Heart left ventricle (tissue), 16 donors: ENCODE measurements at regions not wholly inside any gene's neighbourhood (a gene's known extent, or its start where the extent isn't known, plus 50 kb on each side); places are given as distances from the start of the nearest gene placed in this dataset.
A peak's percentile ranks its signal among the peaks of the same experiment; 100 is the strongest.

ENCODE experiments used
- ATAC-seq, 4 donors: fragments of 200-7000 bp; cut with Tn5 transposase; one replicate each; pipeline ENCODE4 v1.9.1; 2020 to 2022; ENCODE audit warnings: moderate library complexity in 4 of 4, mild to moderate bottlenecking in 3 of 4, moderate number of reproducible peaks in 1 of 4
- DNase-seq, 5 donors: peaks; one replicate each; pipeline ENCODE4 v3.0.0-alpha.2; 2020
- H3K27ac ChIP-seq, 12 donors: fragments of 200-600 bp; sonication (generic) in 4 of 12; one replicate each; pipeline versions ENCODE4 v1.5.0 to v1.8.0; 2016 to 2022; ENCODE audit warnings: mild to moderate bottlenecking in 2 of 12
- H3K27me3 ChIP-seq, 9 donors: fragments of 200-600 bp; sonication (generic) in 2 of 9; one replicate each; pipeline versions ENCODE4 v1.5.1 to v1.8.0; 2016 to 2022; ENCODE audit warnings: mild to moderate bottlenecking in 3 of 9
- H3K36me3 ChIP-seq, 9 donors: fragments of 200-600 bp; sonication (generic) in 2 of 9; one replicate each; pipeline versions ENCODE4 v1.5.0 to v1.8.0; 2018 to 2022; ENCODE audit warnings: mild to moderate bottlenecking in 2 of 9
- H3K4me1 ChIP-seq, 12 donors: fragments of 200-600 bp; sonication (generic) in 4 of 12; one replicate each; pipeline versions ENCODE4 v1.5.0 to v1.8.0; 2016 to 2022; ENCODE audit warnings: mild to moderate bottlenecking in 3 of 12
- H3K4me3 ChIP-seq, 12 donors: fragments of 200-600 bp; sonication (generic) in 4 of 12; one replicate each; pipeline versions ENCODE4 v1.5.0 to v1.8.0; 2017 to 2022; ENCODE audit warnings: mild to moderate bottlenecking in 9 of 12, moderate library complexity in 4 of 12
- H3K9me3 ChIP-seq, 12 donors: fragments of 200-600 bp; sonication (generic) in 4 of 12; one replicate each; pipeline versions ENCODE4 v1.5.0 to v1.8.0; 2016 to 2022; ENCODE audit warnings: mild to moderate bottlenecking in 1 of 12
- CTCF ChIP-seq, 12 donors: fragments of 200-600 bp; sonication (generic) in 4 of 12; IDR thresholded peaks; one replicate each; pipeline versions ENCODE4 v1.5.0 to v1.8.0; 2018 to 2022; ENCODE audit warnings: antibody characterized with exemption in 12 of 12, mild to moderate bottlenecking in 5 of 12
- POLR2A ChIP-seq, 2 donors: fragments of 450-650 bp; IDR thresholded peaks; one replicate each; pipeline ENCODE4 v1.6.1; 2017; ENCODE audit warnings: antibody characterized with exemption in 2 of 2, mild to moderate bottlenecking in 2 of 2, moderate library complexity in 2 of 2
- WGBS, 4 donors: extraction: QIAGEN DNeasy Blood & Tissue Kit in 2 of 4; methylation state at CpG; one replicate each; pipeline versions ENCODE4 v1.1.5 to v1.1.7; 2013 to 2018; 5-methylcytosine and 5-hydroxymethylcytosine counted together
- intact Hi-C, 10 donors: fragments of 100-400 bp; cut with DNase I; formaldehyde crosslinking; loops; one replicate each; pipeline versions ENCODE4 v1.11.1 to v1.14.2; 2022
- donor health status: ischemic (EF 13 %, LVEDD 7.1; RV severe dilation, severe dysfunction).
- donor health status: healthy with polysubstance abuse.
- donor health status: DM: no; HTN: yes; CAD: no.
- donor health status: DM: no; HTN: no; CAD: no.
- donor health status: ischemic (EF 25% LVEDD 6.9; RV normal size, moderate dysfunction).
- donor health status: ischemic (EF 25% LVEDD 5.7; RV mildly dilated, moderate dysfunction).
- donor health status: healthy.
- donor health status: DM: yes; HTN: yes; CAD: no.
- donor health status: ischemic (EF 35%, LVEDD 5.7; RV mildly dilated, moderate dysfunction).
- donor health status: nonischemic (EF 11% LVEDD 7.7; RV severe dilation, severe dysfunction).
- donor health status: DM: yes; HTN: yes; CAD: no.
- donor health status: PGD.
- donor health status: ischemic (EF 29% LVEDD 5.4; RV normal size, mild dysfunction).
- donor health status: nonischemic (EF 23%, LVEDD 6.1; RV moderate dilation, normal function).

DNA sequence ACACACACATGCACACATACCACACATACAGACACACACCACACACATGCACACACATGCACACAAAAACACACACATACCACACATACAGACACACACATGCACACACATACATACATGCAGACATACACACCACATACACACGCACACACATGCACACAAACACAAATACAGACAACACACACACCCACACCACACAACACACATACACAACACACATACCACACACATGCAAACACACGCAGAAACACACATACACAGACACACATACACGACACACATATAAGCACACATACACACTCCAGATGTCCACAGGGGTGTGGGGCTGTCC, 60.1 kb upstream of the PPP2R2D start:
- intact Hi-C loops: no loop called here
- no peak for ATAC-seq
- H3K36me3 ChIP-seq: no peaks in the 10 kb centered on the region
- 87 to 96% (median 94%) methylated on average over 3 of the region's 3 CpGs for WGBS, 4 donors
- no peaks in the 10 kb centered on the region for H3K4me1 ChIP-seq
- H3K9me3 ChIP-seq: peaks cover 0 to 3% (median 0%) of the 10 kb centered on the region in 12 donors
- H3K27ac ChIP-seq: no peak overlapping the region
- peaks cover 0 to 4% (median 0%) of the 10 kb centered on the region in 9 donors for H3K27me3 ChIP-seq
- no peak for TF ChIP-seq CTCF (IDR thresholded peaks at IDR 0.05)
- TF ChIP-seq POLR2A (IDR thresholded peaks at IDR 0.05): no peak
- DNase-seq: no peak
- H3K4me3 ChIP-seq: no peak overlapping the region

GRCh38 chr10:131841131-131841660, 59.6 kb upstream of the PPP2R2D start:
- Histone ChIP-seq H3K4me1 (no peaks in the 10 kb centered on the region), H3K4me3 (no peak overlapping the region), H3K9me3 (no peaks in the 10 kb centered on the region), H3K27ac (no peak overlapping the region), H3K36me3 (no peaks in the 10 kb centered on the region), H3K27me3 (peaks cover 0 to 4% (median 0%) of the 10 kb centered on the region in 9 donors)
- intact Hi-C loops: no loop called here
- WGBS, 4 donors: 45 to 51% (median 47%) methylated on average over 18 to 19 of the region's 19 CpGs
- ATAC-seq (no peak), DNase-seq (peak in 1 of 5 donors; percentile 44)
- no peak for TF ChIP-seq POLR2A (IDR thresholded peaks at IDR 0.05)
- no peak for TF ChIP-seq CTCF (IDR thresholded peaks at IDR 0.05)

DNA sequence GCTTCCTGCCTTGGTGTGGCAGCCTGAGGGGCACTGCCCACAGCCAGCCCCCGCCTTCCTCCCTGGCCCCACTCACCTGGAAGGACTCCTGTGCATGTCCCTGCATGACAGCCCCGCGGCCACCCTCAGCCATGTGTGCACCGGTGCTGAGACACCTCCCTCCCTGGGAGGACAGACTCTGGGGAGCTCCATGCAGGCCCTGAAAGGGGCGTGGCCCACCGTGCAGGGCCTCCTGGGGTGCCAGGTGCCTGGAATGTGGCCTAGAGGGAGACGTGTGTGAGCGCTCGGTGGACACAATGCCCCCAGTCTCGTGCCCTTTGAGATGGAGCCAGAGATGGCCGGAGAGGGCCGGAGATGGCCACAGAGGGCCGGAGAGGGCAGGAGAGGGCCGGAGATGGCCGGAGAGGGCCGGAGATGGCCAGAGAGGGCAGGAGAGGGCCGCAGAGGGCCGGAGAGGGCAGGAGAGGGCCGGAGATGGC, 59.1 kb upstream of the PPP2R2D start:
- intact Hi-C loops: no loop called here
- H3K9me3 ChIP-seq: no peaks in the 10 kb centered on the region
- TF ChIP-seq POLR2A (IDR thresholded peaks at IDR 0.05) (no peak), CTCF (IDR thresholded peaks at IDR 0.05) (no peak)
- H3K36me3 ChIP-seq: no peaks in the 10 kb centered on the region
- H3K27ac ChIP-seq: no peak overlapping the region
- H3K27me3 ChIP-seq: peaks cover 0 to 4% (median 0%) of the 10 kb centered on the region in 9 donors
- DNase-seq (peak in 2 of 5 donors; percentile 4 to 58), ATAC-seq (peak in 1 of 4 donors; percentile 35)
- H3K4me1 ChIP-seq: no peaks in the 10 kb centered on the region
- 76 to 82% (median 80%) methylated on average over 14 to 19 of the region's 19 CpGs for WGBS, 4 donors
- H3K4me3 ChIP-seq: no peak overlapping the region

DNA sequence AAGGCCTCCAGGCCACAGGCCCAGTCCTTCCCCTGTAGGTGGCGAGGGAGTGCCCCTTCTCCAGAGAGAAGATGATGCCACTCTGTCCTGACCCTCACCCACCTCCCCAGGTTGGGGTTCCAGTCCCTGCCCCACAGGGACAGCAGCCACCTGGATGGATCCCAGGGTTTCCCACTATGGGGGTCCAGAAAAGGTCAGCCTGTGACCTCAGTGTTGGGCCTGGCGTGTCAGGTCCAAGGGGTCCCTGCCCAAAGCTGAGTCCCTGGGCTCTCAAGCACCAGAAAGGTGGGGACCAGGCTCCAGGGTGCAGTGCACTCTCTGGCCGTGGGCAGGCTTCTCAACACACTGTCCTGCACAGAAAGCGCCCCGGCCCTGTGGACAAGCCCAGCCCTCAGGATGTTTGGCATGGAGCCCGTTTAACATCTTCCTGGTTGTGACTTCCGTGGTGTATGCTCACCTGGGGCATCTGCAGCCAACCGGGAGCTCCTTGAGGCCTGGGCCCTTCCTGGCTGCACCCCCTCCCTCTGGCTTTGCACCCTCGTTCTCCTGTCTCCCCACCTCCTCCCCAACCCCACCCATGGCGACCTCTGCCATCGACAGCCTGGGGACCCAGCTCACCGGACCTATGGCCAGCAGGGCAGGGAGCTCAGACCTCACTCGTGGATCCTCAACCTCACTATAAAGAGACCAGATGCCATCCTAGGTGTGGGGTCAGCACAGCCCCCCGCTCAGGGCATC, 58.3 kb upstream of the PPP2R2D start:
- Histone ChIP-seq H3K4me1 (no peaks in the 10 kb centered on the region), H3K27me3 (peaks cover 0 to 4% (median 0%) of the 10 kb centered on the region in 9 donors), H3K36me3 (no peaks in the 10 kb centered on the region), H3K9me3 (no peaks in the 10 kb centered on the region), H3K27ac (no peak overlapping the region), H3K4me3 (no peak overlapping the region)
- WGBS, 4 donors: 75 to 88% (median 78%) methylated on average over 14 of the region's 14 CpGs
- intact Hi-C loops: no loop called here
- TF ChIP-seq POLR2A (IDR thresholded peaks at IDR 0.05): no peak
- no peak for TF ChIP-seq CTCF (IDR thresholded peaks at IDR 0.05)
- ATAC-seq (peak in 1 of 4 donors; percentile 20), DNase-seq (peak in 3 of 5 donors; percentile 5 to 48 (median 11))
